ENCODE measurements at regions not wholly inside any gene's neighbourhood (a gene's known extent, or its start where the extent isn't known, plus 50 kb on each side); places are given as distances from the start of the nearest gene placed in this dataset.
A peak's percentile ranks its signal among the peaks of the same experiment; 100 is the strongest.

- DNase-seq, result no peak
These were observed 336.3 kb upstream of the KIF2A start for GRCh38 chr5:61969755-61970154.

GRCh38 chr5:61970218-61970617 is 335.8 kb upstream of the KIF2A start:
- no peak for DNase-seq

- DNase-seq, result no peak
These were observed 331.3 kb upstream of the KIF2A start for GRCh38 chr5:61974680-61975079.

- DNase-seq, result no peak
These were observed 324.1 kb upstream of the KIF2A start for GRCh38 chr5:61981886-61982285.

- peak; percentile 23 for DNase-seq
These were observed 314.6 kb upstream of the KIF2A start for GRCh38 chr5:61991430-61991829.

GRCh38 chr5:61991866-61992265 is 314.1 kb upstream of the KIF2A start:
- no peak for DNase-seq

- no peak for DNase-seq
These were observed 312.6 kb upstream of the KIF2A start for GRCh38 chr5:61993295-61993927.

- no peak for DNase-seq
These were observed 311.8 kb upstream of the KIF2A start for GRCh38 chr5:61994171-61994570.

- DNase-seq, result no peak
These were observed 310.5 kb upstream of the KIF2A start for GRCh38 chr5:61995486-61995885.

GRCh38 chr5:61999371-61999770 is 306.6 kb upstream of the KIF2A start:
- DNase-seq, result no peak

- no peak for DNase-seq
These were observed 305.4 kb upstream of the KIF2A start for GRCh38 chr5:62000646-62001045.

GRCh38 chr5:62001640-62002039 is 304.4 kb upstream of the KIF2A start:
- no peak for DNase-seq

- DNase-seq, result no peak
These were observed 303.6 kb upstream of the KIF2A start for GRCh38 chr5:62002436-62002835.

- no peak for DNase-seq
These were observed 300.5 kb upstream of the KIF2A start for GRCh38 chr5:62005551-62005950.

GRCh38 chr5:62007457-62007856 is 298.5 kb upstream of the KIF2A start:
- no peak for DNase-seq

- DNase-seq, result no peak
These were observed 294.8 kb upstream of the KIF2A start for GRCh38 chr5:62011089-62011664.

- no peak for DNase-seq
These were observed 288.9 kb upstream of the KIF2A start for GRCh38 chr5:62017092-62017491.

GRCh38 chr5:62029303-62029702 is 276.7 kb upstream of the KIF2A start:
- DNase-seq, result no peak

GRCh38 chr5:62030326-62030725 is 275.7 kb upstream of the KIF2A start:
- DNase-seq, result no peak

GRCh38 chr5:62038024-62038423 is 268.0 kb upstream of the KIF2A start:
- DNase-seq, result no peak

GRCh38 chr5:62041156-62041756 is 264.8 kb upstream of the KIF2A start:
- DNase-seq, result no peak

- peak; percentile 3 for DNase-seq
These were observed 264.0 kb upstream of the KIF2A start for GRCh38 chr5:62042007-62042406.

- peak; percentile 78 for DNase-seq
These were observed 262.4 kb upstream of the KIF2A start for GRCh38 chr5:62043289-62044280.

All from COR-L47 (cell line).